ENCODE measurements at regions not wholly inside any gene's neighbourhood (a gene's known extent, or its start where the extent isn't known, plus 50 kb on each side); places are given as distances from the start of the nearest gene placed in this dataset.

DNA sequence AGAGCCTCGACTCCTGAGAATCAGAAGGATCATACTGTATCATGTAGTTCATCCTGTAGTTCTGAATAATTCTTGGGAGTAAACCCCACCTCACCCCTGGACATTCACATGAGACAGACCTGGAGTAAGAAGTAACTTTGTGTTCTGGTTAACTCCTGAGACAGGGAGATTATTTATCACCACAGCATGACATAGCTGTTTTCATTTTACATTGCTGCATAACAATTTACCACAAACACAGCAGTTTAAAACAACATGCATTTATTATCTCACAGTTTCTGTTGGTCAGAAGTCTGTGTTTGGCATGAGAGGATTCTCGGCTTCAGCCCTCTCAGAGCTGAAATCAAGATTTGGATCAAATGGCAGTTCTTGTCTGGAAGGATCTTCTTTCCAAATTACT is 855.8 kb upstream of the FANCL start:
- H3K4me1 ChIP-seq, result no peaks in the 10 kb centered on the region
- no peak overlapping the region for H3K27ac ChIP-seq
- DNase-seq, result no peak
- no peaks in the 10 kb centered on the region for H3K36me3 ChIP-seq
- no peak overlapping the region for H3K4me3 ChIP-seq
- H3K27me3 ChIP-seq, result no peaks in the 10 kb centered on the region
- peaks cover 0 to 8% (median 3%) of the 10 kb centered on the region in 4 donors for H3K9me3 ChIP-seq
- no peak for TF ChIP-seq POLR2A (IDR thresholded peaks at IDR 0.05)

DNA sequence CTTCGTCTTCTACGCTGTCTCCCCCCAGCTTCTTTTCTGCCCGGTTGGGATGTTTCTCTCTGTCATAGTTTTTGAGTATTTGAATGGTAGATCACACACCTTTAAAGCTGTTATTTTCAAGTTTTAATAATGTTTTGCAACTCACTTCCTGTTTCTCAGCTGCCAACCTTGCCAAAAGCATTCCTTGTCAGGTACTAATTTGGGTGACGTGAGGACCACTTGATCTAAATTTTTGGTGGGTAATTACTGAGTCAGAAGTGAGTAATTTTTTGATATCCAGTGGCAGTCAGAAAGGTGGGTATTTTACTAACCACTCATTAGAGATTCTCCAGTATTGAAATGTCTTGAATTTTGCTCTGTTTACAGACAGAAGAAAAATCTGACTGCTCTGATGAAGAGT is 852.4 kb upstream of the FANCL start:
- H3K4me3 ChIP-seq, result no peak overlapping the region
- H3K4me1 ChIP-seq, result no peaks in the 10 kb centered on the region
- H3K27me3 ChIP-seq, result no peaks in the 10 kb centered on the region
- peaks cover 0 to 4% (median 1%) of the 10 kb centered on the region in 4 donors for H3K9me3 ChIP-seq
- H3K36me3 ChIP-seq, result no peaks in the 10 kb centered on the region
- DNase-seq, result no peak
- H3K27ac ChIP-seq, result no peak overlapping the region
- TF ChIP-seq, protein P1, sequence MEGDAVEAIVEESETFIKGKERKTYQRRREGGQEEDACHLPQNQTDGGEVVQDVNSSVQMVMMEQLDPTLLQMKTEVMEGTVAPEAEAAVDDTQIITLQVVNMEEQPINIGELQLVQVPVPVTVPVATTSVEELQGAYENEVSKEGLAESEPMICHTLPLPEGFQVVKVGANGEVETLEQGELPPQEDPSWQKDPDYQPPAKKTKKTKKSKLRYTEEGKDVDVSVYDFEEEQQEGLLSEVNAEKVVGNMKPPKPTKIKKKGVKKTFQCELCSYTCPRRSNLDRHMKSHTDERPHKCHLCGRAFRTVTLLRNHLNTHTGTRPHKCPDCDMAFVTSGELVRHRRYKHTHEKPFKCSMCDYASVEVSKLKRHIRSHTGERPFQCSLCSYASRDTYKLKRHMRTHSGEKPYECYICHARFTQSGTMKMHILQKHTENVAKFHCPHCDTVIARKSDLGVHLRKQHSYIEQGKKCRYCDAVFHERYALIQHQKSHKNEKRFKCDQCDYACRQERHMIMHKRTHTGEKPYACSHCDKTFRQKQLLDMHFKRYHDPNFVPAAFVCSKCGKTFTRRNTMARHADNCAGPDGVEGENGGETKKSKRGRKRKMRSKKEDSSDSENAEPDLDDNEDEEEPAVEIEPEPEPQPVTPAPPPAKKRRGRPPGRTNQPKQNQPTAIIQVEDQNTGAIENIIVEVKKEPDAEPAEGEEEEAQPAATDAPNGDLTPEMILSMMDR (IDR thresholded peaks at IDR 0.05), result no peak
- TF ChIP-seq POLR2A (IDR thresholded peaks at IDR 0.05), result no peak

DNA sequence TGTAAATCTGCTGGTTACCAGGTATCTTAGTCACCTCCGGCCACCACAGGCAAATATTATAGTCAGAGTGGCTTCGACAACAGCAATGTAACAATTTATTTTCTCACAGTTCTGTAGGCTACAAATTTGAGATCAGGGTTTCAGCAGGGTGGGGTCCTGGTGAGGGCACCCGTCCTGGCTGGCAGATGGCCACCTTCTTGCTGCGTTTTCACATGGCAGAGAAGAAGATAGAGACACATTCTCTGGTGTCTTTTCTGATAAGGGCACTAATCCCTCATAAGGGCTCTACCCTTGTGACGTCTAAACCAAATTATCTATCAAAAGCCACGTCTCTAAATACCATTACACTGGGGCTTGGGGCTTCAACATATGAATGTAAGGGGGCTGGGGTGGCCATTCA is 843.2 kb upstream of the FANCL start:
- Histone ChIP-seq H3K27me3 (no peaks in the 10 kb centered on the region), H3K4me3 (no peak overlapping the region), H3K36me3 (no peaks in the 10 kb centered on the region), H3K4me1 (no peaks in the 10 kb centered on the region), H3K27ac (no peak overlapping the region), H3K9me3 (no peaks in the 10 kb centered on the region)
- DNase-seq, result no peak
- TF ChIP-seq POLR2A (IDR thresholded peaks at IDR 0.05), result no peak
- TF ChIP-seq, protein P1 (IDR thresholded peaks at IDR 0.05), result no peak

DNA sequence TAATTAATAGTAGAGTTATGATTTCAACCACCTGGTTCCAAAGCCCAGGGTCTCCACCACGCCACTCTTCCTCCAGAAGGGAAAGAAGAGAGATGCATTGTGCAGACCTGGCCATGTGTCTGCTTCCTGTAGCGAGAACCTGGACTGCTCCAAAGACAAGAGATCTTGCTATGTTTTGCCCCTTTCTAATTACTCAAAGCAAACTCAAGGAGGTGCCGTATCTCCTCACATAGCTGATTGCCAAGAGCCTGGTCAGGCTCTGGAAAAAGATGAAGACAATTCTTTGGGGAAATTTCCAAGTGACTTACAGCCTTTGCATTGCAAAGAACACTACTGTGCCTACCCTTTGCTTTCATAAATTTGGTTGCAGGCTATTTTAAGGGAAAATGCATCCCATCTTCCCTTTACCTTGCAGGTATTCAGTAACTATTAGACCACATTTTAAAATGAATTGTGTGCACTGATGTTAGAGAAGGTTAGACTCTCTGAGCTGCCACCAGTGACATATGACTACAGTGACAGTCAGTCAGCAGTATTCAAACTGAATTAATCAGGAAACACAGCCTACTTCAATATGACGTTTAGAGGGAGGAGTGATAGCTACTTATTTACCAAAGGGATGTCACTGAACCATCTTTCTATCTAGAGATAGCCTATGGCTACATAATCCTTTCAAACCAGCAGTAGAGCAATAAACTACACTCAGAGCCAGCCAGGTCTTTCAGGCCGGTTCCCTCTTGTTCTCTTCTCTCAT is 842.1 kb upstream of the FANCL start:
- no peak overlapping the region for H3K4me3 ChIP-seq
- no peaks in the 10 kb centered on the region for H3K27me3 ChIP-seq
- H3K4me1 ChIP-seq, result no peaks in the 10 kb centered on the region
- H3K27ac ChIP-seq, result no peak overlapping the region
- TF ChIP-seq, protein P1 (IDR thresholded peaks at IDR 0.05), result no peak
- TF ChIP-seq POLR2A (IDR thresholded peaks at IDR 0.05), result no peak
- no peaks in the 10 kb centered on the region for H3K9me3 ChIP-seq
- no peaks in the 10 kb centered on the region for H3K36me3 ChIP-seq
- DNase-seq, result no peak

DNA sequence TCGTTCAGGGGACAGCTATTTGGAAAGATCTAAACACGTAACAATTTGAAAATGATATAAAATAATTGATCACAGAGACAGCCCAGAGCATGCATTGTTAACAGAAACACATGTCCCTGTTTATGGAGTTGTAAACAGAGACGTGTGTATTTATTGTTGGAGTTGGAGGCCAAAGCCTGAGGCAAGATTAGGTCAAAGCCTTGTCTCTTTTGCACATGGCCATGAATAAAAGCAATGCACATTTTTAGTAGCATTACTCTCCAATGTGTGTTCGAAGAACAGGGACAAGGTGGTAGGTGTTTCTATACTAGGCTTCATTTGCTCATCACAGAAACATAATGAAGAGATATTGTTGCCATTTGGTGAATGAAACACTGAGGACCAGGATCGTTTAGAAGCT is 841.5 kb upstream of the FANCL start:
- no peak for TF ChIP-seq POLR2A (IDR thresholded peaks at IDR 0.05)
- TF ChIP-seq, protein P1 (IDR thresholded peaks at IDR 0.05), result no peak
- no peaks in the 10 kb centered on the region for H3K36me3 ChIP-seq
- H3K27ac ChIP-seq, result no peak overlapping the region
- no peaks in the 10 kb centered on the region for H3K9me3 ChIP-seq
- DNase-seq, result no peak
- H3K27me3 ChIP-seq, result no peaks in the 10 kb centered on the region
- H3K4me3 ChIP-seq, result no peak overlapping the region
- no peaks in the 10 kb centered on the region for H3K4me1 ChIP-seq

DNA sequence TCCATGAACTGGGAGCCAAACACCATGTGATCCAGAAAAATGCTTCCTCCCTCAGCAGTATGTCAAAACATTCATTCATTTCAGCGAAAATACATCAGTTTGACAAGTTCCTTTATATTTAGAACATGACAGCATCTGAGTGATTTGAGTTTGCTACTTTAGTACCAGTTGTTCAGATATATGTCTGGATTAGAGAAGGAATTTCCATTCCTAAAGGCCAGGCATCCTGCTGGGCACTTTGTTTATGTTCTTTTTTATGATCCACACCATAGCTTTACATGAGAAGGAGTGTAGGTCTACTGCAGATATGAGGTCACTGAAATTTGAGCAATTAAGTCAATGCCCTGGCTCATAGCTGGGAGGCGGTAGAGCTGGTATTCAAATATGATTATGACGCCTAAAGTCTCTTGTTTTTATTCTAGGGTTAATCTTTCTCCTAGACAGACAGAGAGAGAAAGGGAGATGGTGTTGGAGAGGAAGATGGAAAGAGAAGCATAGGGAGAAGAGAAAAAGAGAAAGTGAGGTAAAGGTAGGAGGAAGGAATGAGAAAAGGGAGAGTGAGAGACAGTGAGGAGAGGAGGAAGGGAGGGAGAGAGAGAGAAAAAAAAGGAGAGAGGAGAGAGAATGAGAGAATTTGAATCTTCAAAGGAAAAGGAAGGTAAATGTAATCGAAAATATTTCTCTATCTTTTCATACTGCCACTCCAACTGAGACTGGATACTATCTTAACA is 839.5 kb upstream of the FANCL start:
- Histone ChIP-seq H3K27ac (no peak overlapping the region), H3K4me1 (no peaks in the 10 kb centered on the region), H3K4me3 (no peak overlapping the region), H3K9me3 (no peaks in the 10 kb centered on the region), H3K36me3 (no peaks in the 10 kb centered on the region), H3K27me3 (no peaks in the 10 kb centered on the region)
- TF ChIP-seq, protein P1 (IDR thresholded peaks at IDR 0.05), result no peak
- no peak for TF ChIP-seq POLR2A (IDR thresholded peaks at IDR 0.05)
- DNase-seq, result no peak

Data from Peyer's patch (tissue), 4 donors.